Stimulated activated CD4-positive, alpha-beta T cell treated with anti-CD3 and anti-CD28 coated beads, Interleukin-15, amount 100 ng/mL, for 48 hours (primary cell): ENCODE measurements at regions not wholly inside any gene's neighbourhood (a gene's known extent, or its start where the extent isn't known, plus 50 kb on each side); places are given as distances from the start of the nearest gene placed in this dataset.

Experiments used
- DNase-seq, 2 donors: peaks; one replicate each; pipeline ENCODE4 v3.0.0-alpha.2; 2020; ENCODE audit warnings: low read depth in 2 of 2

DNA sequence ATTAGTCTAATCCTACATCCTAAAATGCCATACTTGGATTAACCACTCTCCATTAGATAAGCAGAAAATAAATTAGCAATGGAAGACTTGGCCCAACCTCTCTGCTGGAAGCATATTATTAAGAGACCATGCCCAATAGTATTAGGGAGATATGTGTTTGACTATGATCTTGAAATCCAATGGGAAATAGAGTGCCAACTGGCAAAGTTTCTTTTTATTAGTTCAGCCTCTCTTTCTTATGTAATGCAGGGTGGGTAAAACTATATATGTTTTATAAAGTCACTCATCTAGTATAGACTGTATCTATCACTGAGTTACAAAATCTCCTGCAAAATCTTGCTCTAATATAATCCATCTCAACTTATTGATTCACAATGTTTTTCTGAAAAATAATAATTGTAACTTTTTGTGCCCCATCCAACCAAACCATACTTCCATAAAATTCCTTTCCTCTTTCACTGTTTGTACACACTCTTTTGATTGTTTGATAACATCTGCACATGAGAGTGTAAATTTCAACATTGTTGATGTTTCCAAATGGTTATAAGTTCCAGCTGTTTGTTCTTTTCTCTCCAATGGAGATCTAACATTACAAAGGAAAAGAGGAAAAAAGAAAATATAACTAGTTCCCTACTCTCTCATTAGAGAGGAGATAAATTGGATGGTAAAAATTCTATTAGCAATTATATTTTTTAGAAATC lies 408.1 kb upstream of the ADGRL2 start:
- no peak for DNase-seq

DNA sequence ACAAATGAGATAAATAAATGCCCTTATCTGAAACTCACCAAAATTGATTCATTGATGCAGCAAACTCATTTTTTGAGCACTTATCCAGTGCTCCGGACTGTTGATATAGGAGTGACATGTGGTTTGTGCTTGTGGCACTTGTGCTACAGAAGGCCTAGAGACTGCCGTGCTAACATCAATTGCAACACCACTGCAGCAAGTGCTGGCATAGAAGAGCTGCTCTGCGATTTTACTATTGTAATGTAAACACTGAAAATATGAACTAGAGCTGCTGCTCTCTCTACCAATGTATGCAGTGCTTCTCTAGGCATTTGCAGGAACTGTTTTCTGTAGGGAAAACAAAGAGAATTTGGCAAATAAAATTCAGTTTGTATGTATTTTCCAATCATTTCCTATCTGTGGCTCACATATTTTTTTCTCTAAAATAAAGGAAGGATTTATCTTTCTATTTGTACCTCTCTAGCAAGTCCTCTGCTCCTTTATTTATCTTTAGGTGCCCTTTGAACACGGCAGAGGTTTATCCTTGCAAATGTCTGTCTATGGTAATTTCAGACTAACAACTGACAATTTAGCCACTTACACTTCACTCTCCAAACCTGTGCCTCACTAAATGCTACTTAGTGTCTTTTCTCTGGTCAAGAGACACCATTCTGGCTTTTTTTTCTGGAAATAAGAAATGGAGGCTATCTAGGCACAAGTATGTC lies 409.5 kb upstream of the ADGRL2 start:
- no peak for DNase-seq

DNA sequence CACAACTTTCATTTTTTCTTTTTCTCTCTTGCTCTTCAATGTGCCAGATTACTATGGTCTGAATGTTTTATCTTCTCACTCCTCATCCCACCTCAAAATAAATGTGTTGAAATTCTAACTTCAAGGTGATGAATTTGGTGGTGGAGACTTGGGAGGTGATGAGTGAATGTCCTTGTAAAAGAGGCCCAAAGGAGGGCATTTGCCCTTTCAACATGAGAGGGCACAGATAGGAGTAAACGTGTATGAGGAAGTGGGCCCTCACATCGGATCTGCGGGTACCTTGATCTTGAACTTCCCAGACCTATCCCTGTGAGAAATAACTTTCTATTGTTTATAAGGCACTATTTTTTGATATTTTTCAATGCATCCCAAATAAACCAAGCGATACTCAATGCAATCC lies 412.3 kb upstream of the ADGRL2 start:
- DNase-seq = no peak

DNA sequence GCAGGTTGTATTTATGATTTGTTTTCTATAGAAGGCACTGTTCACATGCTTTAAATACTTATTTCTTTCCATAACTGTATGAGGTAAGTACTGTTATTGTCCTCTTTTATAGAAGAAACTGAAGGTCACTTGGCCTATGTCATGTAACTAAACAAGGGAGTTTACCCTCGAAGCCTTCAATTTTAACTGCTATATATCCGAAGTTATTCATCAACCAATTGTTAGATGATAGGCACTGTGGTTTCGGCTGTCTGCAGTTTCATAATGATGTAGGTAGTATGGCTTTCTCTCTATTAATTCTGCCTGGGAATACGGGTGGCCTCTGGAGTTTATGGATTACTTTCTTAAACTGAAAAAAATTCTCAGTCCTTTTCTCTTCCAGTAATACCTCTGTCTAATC lies 413.3 kb upstream of the ADGRL2 start:
- DNase-seq = no peak

DNA sequence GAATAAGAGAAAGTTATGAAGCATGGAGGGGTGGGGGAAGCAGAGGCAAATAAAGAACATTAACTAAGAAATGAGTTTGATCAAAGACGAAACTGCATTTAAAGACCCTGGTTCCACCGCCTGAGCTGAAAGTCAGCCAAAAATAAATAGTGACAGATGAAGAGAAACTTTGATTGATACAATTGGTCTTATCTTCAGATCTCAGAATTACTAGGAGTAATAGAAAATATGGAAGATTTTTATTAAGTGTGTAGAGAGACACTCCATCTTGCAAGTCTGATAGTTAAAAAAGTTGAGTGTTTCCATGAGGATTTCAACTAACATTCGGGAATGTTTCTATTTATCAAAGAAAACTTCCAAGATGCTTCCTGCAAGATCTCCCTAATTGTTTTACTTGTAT lies 418.2 kb upstream of the ADGRL2 start:
- DNase-seq = no peak

DNA sequence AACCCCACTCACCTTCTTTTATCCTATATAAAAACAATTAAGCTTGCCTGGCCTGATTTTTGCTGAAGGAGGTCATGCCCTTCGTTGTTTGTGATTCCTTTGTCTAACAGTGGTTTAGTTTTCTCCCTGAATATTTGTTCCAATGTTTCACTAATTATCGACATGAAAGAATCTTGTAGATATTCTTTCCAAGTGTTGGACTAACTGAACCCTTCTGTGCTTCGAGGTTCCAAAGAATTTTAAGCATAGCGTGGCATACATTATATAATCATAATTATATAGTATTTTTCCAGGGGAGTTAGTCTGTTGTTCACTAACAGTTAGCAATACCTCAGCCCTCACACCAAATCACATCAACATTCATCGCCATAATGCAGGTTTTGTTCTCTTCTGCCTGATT lies 418.9 kb upstream of the ADGRL2 start:
- no peak for DNase-seq

DNA sequence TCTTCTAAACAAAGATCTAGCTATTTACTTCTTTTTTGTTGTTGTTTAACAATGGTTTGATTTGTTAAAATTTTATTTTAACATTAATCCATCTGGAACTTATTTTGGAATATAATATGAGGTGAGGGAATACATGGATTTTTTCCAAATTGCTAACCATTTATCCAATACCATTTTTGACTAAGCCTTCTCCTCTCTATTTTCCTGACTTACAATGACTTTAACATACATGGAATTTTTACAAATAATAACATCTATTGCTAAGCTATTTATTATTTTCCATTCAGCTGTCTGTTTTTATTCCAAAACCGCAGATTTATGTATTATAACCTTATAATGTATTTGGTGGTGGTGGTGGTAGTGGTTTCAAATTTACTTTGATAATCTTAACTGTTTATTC lies 420.3 kb upstream of the ADGRL2 start:
- no peak for DNase-seq

DNA sequence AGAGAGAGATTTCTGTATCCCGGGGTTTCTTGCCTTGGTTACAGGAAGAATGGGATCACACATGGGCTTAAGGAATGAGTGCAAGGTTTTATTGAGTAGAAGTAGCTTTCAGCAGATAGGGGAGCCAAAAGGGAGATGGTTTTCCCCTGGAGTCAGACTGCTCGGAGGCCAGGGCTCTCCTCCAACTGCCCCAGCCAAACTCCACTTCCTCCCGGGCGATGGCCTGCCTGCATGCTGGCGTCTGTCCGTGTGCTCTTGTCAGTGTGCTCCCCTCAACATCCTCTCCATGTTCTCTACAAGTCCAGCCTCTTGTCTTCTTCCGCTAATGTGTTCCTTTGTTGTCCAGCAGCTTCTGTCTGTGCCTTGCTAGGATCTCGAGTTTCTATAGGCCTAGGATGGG lies 421.3 kb upstream of the ADGRL2 start:
- no peak for DNase-seq

DNA sequence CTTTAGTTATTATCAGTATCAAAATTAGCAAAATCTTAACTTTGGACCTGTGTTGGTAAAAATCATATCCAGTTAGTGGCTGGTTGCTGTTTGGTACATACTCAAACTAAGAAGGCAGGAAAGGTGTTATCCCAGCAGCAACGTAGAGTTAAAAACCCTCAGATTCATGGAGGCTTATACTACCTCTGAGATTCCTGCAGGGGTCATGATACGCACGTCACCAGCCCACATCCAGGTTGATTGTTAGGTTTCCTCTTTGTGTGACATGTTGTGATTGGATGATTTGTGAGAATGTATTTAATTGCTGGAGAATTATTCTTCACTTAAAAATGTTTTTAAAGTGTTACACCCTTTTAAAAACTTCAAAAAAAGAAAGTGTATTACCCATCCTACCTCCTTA lies 423.3 kb upstream of the ADGRL2 start:
- no peak for DNase-seq

DNA sequence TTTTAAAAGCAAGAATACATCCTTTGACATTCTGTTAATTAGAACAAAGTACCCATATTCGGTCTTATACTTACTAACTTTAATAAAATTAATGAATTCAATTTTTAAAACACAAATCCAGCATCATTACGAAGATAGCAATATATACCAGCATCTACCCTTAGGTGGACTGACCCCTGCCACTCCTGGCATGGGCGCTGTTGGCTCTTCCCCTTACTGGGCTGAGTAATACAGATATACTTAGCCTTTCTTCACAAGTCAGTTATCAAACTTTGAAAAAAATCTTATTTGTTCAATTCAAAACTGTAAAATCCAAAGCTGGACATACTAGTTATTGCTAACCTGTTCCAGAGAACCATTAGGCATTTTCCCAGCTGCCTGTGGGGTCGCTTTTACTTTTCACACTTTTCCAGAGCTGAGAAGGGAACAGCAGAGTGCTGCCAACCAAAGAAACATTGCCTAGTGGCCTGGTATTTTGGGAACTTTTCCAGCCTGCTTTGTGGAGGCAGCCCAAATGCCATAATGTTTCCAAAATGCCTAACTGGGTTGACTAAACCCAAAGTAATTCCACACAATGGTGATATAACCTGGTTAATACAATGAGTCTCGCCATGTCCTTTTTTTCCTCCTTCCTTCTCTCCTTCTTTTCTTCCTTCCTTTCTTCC lies 424.7 kb upstream of the ADGRL2 start:
- no peak for DNase-seq

DNA sequence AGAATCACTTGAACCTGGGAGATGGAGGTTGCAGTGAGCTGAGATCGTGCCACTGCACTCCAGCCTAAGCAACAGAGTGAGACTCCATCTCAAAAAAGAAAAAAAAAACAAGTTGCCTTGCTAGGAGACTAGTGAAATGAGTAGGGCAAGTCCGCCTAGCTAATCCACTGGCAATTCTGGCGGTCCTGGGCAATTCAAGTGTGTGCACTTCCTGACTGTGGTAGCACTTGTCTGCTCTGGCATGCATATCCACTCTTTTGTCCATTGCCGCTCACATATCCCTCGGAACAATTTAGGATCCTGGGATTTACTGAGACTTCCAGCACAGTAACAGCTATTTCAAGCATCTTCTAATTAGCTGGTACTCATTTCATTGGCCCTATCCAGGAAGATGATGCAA lies 426.3 kb upstream of the ADGRL2 start:
- no peak for DNase-seq

DNA sequence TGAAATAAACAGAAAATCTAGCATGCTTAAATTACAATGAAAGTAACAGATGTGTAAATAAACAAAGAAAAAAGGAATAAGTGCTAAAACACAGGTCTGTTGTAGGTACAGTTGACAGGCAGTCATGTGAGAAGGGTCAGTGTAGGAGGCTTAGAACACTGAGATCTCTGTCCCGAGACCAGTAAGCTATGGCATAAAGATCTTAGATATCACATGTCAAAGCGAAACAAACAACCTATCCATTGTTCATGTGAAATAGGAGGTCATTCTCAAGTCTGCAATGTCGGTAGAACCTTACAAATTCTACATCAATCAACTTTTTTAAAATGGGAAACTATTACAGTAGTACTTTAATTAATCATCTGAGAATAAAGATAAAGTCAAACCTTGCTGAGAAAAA lies 428.9 kb upstream of the ADGRL2 start:
- DNase-seq = no peak

DNA sequence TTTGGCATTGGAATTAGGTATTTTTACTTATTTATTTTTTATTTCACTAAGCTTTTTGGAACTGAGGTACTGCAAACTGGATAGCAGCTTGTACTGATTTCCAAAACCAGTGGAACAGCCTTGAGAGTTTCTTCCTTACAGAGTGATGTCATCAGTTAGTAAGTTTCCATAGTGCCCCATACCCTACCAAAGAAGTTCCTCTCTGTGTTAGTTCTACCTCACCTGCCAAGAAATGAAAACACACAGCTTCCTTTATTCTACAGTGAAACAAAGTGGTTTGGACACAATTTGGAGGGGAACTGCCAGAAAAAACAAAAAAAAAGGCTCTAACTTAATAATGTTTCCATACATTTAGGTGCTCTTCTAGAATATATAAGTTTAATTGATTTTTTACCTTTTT lies 430.9 kb upstream of the ADGRL2 start:
- no peak for DNase-seq

DNA sequence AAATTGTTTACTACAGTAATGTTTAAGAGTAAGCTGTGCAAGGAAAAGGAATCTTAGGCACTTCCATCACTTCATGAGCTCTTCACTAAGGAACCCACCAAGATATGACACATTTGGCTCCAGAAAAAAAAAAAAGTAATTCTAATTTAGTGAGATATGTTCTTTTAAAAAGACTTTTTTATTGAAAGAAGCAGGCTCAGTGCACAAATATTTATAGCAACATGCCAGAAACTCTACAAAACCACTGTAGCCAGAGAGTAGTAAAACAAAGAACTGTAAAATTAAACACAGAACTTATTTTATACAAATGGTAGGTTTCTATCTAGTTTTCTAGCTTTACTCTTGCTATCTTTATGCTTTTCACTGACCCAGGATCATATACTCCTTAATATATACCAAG lies 434.6 kb upstream of the ADGRL2 start:
- no peak for DNase-seq

DNA sequence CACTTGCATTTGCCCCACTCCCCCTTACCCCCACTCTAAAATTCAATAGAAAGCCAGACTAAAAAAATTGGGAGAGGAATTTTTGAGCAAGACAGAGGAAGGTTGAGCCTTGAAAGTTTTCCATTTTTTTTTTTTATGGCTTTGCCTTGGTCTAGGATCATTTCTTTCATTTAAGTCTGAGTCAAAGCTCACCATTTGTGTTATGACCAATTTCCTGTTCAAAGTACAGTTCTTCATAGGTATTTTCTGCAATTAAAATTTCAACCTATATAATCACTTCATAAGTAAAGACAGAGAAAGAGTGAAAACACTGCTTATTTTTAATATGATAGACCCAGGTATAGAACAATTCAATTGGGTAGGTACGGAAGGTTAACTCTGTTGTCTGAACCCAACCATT lies 436.6 kb upstream of the ADGRL2 start:
- no peak for DNase-seq

DNA sequence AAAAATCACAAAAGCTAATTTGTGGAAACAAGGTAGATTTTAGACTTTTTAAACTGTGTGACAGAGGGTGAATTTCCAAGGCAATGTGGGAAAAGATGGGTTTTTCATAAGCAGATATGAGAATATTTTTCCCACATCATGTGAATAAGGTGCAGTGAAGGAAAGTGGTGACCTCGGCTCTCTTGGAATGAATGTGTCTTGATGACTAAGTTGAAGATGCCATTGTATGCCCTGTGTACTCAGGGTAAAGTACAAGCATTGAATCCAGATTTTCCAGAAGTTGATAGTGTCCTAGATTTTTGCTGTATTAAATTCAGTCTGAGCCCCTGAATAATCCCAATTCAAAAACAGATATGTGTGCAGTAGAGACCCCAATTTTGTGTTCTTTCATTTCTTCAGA lies 442.6 kb upstream of the ADGRL2 start:
- DNase-seq = no peak

DNA sequence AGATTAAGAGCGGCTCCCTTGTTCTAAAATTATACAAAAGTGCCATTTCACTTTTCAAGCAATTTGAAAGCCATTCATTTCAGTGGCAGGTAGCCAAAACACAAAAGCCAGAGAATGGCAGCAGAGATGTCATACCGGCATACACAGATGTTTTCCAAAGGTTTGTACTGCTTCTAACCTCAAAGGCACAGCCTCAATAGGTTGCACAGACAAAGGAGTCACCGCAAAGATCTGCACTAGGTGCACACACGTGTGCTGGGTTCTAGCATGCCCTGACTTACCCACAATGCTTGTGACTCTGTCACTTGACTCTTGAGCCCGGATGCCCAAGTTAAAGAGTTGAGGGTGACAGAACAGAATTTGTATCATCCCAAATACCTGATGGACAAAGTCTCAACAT lies 448.9 kb upstream of the ADGRL2 start:
- no peak for DNase-seq

DNA sequence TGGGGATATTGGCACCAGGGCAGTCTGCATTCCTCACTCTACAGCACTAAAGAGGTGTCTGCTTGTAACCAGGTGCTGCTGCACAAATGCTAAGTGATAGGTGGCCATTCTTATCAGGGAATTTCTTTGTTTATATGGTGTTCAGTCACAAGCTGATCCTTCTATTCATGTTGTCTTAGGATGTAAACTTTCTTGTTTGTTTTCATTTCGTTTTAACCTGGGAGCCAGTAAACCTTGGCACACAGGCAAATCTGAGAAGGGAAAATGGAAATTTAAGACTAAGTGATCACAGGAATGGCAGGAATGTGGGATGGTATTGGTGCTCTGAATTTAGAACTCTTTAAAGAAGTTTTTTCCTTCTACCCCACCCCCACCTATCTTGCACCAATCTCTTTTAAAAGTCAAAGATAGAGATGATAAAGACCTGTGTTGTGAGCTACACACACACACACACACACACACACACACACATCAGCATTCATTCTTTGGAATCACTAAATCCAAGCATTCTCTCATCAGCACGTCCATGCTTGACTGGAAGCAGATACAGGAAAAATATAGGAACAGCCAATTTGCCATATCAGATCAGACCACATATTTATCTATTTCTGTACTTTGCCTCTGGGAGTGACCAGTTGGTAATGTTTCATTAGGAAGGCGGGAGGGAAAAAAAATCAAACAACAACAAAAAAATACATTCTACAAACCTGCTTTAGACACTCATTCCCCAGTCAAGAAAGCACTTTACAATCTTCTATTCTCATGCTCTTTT lies 451.4 kb upstream of the ADGRL2 start:
- DNase-seq = no peak

DNA sequence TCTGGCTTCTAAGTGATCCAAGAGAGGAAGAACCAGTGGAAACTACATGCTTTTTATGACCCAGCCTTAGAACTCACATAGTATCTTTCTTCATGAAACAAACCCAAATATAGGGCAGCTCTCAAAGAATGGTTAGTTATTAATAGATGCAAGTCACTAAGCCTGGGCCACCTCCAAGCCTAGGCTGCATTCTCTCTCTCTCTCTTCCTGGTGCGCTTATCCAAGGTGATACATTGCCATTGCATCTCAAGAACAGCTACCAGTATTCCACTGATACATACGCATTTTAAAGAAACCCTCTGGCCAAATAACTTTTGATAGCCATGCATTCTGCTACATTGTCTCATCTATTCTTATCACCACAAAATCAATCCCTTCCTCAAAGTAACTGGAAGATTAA lies 455.6 kb upstream of the ADGRL2 start:
- no peak for DNase-seq

DNA sequence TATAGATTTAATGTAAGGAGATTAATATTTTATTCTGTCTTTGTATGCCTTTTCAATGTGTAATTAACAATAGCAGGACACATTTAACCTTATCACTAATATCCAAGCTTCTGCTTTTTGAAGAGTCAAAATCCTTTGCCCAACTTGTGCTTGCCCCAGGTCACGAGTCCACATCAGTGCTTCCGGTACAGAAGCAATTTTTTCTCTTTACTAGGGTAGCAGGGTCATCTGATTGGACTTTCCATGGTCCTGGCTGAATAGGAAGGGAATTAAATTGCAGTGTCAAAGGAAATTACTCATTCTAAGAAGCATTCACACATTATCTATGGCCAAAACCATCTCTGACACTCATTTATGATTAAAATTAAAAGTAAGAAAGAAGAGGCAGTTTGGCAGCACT lies 460.5 kb upstream of the ADGRL2 start:
- DNase-seq = no peak

DNA sequence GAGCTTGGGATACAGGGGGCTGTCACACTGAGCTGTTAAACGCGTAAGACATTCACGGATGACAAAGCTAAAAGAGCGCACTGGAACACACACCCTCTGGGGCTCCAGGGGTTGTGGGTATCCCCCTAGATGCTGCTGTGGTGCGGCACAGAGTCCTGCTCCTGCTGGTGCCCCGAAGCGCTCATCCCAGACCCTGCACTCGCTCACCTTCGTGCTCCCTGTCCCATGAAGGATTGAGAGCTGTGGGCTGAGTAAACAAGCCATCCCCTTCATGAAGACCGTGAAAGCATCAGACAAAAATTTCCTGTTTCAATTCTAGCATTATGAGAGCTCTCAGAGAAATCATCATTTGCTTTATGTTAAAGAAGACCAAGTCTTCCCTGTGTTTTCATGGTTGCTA lies 463.5 kb upstream of the ADGRL2 start:
- DNase-seq = no peak

DNA sequence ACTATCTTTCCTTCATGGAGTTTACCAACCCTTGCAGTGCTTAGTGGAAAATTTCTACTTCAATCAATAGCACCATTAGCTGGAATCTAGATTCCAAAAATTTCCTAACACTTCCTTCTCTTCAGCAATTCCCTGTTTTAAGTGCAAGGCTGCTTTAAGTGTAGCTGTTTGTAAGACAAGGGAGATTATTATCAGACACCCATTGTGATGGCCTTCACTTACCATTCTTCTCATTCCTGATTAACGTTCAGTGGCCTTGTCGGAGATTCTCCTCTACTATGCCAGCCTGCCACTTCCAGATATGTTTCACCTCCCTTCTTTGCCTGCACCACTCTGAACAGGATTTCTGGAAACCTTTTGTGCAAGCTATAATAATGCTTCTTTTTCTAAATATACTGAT lies 464.9 kb upstream of the ADGRL2 start:
- no peak for DNase-seq

DNA sequence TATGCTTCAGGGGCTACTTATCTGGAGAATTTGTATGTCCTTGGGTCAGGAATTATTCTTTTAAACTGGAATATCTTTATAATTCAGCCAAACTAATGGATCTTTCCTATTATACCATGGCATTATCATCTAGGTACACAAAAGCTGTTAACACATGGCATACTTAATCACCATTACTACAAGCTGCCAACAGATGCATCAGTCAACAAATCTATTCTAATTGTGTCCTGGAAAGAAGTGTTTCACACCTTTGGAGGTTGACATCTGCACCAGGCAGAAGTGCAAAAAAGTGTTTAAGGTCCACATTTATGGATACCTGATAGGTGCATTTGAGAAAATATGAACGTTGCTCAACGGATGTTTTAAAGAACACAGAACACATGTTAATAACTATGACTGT lies 470.2 kb upstream of the ADGRL2 start:
- DNase-seq = no peak
